ENCODE measurements at regions not wholly inside any gene's neighbourhood (a gene's known extent, or its start where the extent isn't known, plus 50 kb on each side); places are given as distances from the start of the nearest gene placed in this dataset.

- TF ChIP-seq POLR2A (IDR thresholded peaks at IDR 0.05) (no peak), CTCF (IDR thresholded peaks at IDR 0.05) (no peak)
Observed at GRCh38 chr13:48906200-48906599, 69.5 kb upstream of the FNDC3A start.

Data from ovary (tissue), 3 donors.